CD4-positive, alpha-beta T cell treated with Interferon gamma for 1 hour (primary cell): ENCODE measurements at regions not wholly inside any gene's neighbourhood (a gene's known extent, or its start where the extent isn't known, plus 50 kb on each side); places are given as distances from the start of the nearest gene placed in this dataset.
"Not testable (repeated sequence)": the region's sequence is repeated elsewhere in the genome, so short reads cannot be mapped to it uniquely, and the experiment has no call there.

Source experiments
- DNase-seq: peaks from one replicate; pipeline ENCODE4 v3.0.0-alpha.2; 2020

DNA sequence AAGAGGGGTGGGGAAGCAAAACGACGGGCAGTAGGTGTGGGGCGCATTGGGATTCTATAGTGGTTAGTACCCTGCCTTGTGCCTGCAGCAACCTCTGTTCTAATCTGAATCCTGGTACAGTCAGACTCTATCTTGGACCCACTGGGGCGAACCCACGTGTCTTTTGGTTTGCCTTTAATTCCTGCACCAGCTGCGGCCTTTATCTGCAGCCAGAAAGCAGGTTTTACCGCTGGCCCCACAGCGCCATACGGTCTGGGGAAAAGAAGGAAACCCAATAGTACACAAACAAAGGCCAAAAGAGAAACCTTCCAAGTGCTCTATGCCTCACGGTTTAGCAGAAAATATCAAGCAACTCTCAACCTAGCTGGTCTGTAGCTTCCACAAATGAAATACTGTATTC lies 118.2 kb downstream of the PPIAL4A start:
- DNase-seq, result not testable (repeated sequence)

DNA sequence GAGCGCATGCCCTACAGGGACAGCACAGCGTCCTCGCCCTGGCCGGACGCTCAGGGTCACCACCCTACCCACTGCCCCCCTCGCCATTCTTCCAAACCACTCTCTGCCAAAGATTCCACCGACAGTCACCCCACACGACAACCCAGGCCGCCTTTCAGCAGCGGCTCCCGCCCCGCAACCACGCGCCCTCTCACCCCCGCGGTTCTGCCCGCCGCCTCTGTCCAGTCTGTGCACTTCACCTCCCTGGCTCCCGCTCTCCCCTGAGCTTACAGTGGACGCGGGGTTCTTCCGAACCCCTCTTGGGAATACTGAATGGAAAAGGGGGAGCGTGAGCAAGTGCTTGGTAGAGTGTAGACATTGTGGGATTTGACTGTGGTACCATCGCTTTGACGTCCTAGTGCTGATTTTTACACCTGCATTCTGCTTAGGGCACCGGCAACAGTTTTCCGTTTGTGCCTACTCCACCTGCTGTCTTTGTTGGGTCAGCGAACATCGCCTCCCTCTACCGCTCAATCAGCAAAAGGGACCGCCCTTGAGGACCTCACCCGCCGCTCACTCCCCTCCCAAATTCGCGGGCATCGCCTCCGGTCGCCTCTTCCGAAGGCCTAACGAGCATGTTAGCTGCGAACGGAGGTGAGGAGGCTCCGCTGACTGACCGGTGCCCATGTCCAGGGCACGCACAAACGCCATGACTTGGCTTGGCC lies 119.1 kb downstream of the PPIAL4A start:
- DNase-seq, result not testable (repeated sequence)

- DNase-seq, result peak; percentile 35
Observed at GRCh38 chr1:121009216-121010057, 119.9 kb downstream of the PPIAL4A start.

DNA sequence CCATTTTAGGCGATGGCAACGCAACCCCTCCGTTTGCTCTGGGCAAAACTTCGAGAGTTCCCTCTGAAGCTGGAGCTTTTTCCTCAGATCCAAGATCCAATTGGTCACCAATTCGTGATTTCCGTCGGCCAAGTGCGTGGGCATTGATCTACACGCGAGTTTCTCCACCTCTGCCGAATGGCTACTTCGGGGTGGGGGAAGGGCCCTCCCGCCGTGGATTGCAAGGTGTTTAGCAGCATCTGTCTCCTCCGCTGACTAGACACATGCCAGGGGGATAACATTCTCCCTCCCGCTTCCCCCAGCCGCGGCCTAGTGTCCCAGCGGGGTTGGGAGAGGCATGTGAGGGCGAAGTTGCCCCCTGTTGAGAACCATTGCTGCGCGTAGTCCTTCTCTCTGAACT lies 120.6 kb downstream of the PPIAL4A start:
- not testable (repeated sequence) for DNase-seq

GRCh38 chr1:121013181-121013580 lies 123.6 kb downstream of the PPIAL4A start:
- DNase-seq, result not testable (repeated sequence)

DNA sequence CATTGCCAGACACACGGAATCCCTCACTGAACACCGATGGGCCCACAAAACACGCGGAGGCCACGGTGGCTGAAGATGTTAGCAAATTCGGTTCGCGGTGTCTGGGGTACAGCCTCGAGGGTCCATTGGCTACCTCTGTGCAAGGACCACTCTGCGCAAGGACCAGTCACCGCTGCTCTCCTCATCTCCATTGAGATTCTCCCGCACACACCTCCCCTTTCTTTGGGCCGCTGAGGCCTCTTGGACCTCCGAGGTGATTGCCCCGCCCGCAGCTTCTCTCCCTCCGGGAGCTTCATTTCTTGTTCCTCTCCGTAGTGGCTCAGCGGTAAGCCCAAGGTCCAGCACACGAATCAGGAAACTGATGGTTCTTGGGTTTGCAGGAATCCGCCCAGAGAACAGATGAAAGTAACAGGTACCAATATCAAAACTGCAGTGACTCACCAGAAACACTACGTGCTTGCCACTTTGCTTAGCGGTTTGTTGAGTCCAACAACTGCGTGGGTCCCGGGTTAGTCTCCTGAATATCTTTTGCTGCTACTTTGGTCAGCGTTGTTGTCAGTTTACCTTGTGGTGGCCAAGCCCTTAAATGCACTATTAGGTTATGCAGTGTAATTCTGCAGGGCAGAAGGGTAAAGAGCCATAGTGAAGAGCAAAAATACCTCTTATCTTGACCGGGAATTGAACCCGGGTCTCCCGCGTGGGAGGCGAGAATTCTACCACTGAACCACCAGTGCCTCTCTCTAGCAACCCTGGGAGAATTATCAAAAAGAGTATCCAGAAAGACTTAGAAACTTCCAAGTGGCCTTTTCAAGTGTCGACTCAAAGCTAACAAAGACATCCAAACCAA lies 126.8 kb downstream of the PPIAL4A start:
- DNase-seq, result peak; percentile 14

DNA sequence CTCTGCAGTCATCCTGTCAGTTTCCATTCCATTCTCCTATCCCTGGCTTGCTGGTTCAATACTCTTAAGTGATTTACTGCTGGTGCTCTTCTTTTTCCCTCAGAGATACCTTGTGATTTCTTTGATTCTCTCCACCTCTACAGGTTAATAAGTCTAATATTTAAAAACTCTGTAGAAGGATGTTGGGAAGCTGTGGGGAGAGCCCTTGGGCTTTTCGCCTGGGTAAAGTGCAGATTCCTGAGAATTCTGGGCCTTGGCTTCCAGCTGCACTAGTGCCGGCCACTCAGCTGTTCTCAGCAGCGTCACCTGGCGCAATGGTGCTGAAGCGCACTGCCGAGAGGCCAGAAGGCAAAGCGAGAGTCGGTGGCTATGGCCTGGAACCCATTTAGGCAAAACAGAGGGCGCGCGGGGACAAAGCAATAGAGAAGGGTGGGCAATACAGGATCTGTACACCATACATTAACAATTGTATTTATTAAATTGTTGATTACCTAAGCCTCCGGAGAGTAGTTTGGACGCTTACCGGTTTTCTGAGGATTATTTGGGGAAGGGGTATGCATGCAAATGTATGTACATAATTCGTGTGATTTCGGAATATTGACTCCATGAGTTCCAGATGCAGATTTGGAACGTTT lies 130.3 kb downstream of the PPIAL4A start:
- not testable (repeated sequence) for DNase-seq

DNA sequence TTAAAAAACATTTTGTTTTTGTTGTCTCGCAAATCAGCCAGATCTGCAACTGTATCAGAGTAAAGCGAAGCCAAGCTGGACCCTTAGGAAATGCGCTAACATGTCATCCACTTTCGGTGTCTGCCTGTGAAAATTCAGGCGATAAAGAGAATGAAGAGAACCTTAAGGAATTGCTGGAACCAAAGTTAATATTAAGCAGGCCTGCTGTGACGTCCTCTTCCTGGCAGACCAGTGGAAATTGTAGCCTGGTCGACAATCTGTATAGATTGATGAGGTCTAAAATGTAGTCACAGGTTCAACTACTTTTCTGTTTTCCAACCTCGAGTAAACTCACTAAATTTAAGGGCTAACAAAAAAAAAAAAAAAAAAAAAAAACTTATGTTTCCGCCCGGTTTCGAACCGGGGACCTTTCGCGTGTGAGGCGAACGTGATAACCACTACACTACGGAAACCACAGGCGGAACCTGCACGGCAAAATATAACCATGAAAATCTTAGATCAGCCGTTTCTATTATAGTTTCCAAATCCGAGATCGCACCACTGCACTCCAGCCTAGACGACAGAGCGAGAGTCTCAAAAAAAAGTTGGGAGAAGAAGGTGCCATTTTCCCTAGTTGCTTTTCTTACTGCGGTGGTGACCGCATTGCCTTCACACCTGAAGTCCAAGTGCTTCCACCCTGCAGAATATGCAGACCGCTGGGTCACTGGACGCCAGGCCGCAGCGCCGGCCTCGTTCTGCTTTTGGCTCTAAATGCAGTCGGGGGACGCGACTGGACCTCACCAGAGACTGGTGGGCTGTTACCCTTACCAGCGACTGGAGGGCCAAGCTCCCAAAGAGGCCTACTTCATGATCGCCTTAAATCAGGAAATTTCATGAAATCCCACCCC lies 131.0 kb downstream of the PPIAL4A start:
- peak; percentile 38 for DNase-seq

DNA sequence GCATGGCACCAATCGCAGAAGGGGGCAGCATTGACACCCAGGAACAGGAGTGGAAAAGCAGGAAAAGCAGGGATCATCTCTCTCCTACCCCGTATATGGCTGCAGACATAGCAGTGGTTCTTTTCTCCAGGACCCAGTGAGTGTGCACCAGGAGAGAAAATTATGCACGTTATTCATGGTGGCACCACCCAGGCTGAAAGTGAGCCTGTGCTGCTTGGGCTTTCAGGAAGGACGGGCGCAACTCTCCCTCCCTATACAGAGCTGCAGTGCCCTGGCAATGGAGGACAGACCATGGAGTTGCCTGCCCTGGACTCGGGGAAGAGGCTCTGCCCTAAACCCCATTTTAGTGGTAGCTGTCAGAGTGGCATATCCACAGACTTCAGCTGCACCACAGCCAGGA lies 132.1 kb downstream of the PPIAL4A start:
- DNase-seq, result not testable (repeated sequence)

- not testable (repeated sequence) for DNase-seq
Observed at GRCh38 chr1:121032878-121033494, 143.4 kb downstream of the PPIAL4A start.

- DNase-seq, result not testable (repeated sequence)
Observed at GRCh38 chr1:121036792-121037191, 147.2 kb downstream of the PPIAL4A start.

DNA sequence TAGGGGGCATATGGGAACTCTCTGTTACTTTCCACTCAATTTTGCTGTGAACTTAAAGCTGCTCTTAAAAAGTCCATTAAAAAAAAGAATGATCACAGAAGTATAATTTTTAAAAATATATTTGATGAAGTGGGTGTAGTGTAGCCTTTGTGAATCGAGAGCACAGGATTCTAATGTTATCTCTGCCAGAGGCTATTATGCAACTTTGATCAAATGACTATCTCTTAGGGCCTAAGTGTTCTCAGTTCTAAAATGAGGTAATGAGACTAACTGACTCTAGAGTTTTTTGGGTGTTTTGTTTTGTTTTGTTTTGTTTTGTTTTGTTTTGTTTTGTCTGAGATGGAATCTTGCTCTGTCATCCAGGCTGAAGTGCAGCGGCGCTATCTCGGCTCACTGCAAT lies 143.2 kb downstream of the FAM72B start:
- DNase-seq, result not testable (repeated sequence)

GRCh38 chr1:121041497-121041896 lies 142.6 kb downstream of the FAM72B start:
- DNase-seq, result not testable (repeated sequence)

- not testable (repeated sequence) for DNase-seq
Observed at GRCh38 chr1:121042882-121043281, 141.3 kb downstream of the FAM72B start.

DNA sequence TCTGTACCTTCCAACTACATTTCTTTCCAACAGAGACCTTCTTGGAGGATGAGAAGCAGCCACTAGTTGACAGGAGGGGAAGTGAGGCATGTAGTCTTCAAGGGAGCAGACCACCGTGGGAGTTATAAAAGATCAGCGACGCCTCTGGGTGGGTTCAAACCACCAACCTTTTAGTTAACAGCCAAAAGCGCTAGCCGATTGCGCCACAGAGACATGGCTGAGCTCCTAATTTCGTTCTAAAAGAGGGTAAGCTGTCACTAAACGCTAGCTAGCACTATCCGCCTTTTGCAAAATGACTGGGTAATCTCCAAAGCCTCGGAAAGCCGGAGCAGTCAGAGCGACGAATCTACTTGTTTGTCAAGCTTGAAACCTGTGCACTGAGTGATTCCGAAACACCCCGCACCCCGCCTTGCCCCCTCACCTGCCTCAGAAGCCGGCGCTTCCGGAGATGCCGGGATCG lies 135.8 kb downstream of the FAM72B start:
- not testable (repeated sequence) for DNase-seq

GRCh38 chr1:121048769-121049443 lies 135.2 kb downstream of the FAM72B start:
- not testable (repeated sequence) for DNase-seq

GRCh38 chr1:121050097-121050496 lies 134.0 kb downstream of the FAM72B start:
- DNase-seq, result not testable (repeated sequence)

GRCh38 chr1:121051161-121051790 lies 132.9 kb downstream of the FAM72B start:
- DNase-seq, result not testable (repeated sequence)

DNA sequence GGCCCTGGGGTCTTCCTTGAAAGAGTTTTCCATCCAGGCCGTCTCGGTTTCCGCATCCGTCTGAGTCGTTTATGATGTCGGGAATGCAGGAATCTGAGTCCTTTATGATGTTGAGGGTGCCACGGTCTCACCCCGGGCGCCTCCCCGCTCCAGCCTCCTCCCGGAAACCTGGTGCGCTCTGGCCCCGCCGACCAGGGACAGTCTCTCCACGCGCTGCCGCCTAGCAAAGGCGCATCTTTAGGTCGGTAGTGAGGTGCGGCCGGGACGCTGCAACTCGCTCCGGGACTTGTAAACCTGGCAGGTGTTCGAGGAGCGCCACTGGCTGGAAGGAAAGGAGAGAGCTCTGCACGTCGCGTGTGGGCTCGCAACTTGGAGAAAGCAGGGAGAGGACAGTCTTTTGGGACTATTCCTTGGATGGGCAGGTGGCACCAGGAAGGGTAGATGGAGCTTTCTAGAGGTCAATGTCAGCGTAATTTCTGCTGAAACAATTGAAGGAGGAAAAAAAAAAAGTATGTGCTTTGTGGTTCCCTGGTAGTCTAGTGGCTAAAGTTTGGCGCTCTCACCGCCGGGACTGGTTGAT lies 132.0 kb downstream of the FAM72B start:
- DNase-seq, result not testable (repeated sequence)
